ENCODE measurements at regions not wholly inside any gene's neighbourhood (a gene's known extent, or its start where the extent isn't known, plus 50 kb on each side); places are given as distances from the start of the nearest gene placed in this dataset.

DNA sequence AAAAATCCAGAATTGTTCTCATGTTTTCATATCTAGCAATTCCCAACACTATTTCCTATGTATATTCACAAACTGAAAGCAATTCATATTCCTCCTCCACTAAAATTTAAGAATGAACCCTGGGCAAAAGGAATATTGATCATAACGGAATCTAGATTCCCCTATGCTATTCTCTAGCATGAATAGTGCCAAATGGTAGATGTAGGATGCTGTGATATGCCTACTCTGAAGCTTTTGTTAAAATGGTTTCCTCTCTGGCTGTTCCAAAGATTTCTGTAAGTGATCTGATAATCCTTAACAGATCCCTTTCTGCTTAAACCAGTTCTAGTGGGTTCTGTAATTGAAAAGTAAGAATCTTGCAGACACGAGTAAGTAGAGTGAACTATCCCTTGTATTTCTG is 298.0 kb upstream of the TANK start:
- TF ChIP-seq, protein P1, sequence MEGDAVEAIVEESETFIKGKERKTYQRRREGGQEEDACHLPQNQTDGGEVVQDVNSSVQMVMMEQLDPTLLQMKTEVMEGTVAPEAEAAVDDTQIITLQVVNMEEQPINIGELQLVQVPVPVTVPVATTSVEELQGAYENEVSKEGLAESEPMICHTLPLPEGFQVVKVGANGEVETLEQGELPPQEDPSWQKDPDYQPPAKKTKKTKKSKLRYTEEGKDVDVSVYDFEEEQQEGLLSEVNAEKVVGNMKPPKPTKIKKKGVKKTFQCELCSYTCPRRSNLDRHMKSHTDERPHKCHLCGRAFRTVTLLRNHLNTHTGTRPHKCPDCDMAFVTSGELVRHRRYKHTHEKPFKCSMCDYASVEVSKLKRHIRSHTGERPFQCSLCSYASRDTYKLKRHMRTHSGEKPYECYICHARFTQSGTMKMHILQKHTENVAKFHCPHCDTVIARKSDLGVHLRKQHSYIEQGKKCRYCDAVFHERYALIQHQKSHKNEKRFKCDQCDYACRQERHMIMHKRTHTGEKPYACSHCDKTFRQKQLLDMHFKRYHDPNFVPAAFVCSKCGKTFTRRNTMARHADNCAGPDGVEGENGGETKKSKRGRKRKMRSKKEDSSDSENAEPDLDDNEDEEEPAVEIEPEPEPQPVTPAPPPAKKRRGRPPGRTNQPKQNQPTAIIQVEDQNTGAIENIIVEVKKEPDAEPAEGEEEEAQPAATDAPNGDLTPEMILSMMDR (IDR thresholded peaks at IDR 0.05; ENCODE audit: insufficient read depth, low read length), result no peak
- TF ChIP-seq POLR2AphosphoS5 (IDR thresholded peaks at IDR 0.05; ENCODE audit: low read depth) (no peak), SPI1 (IDR thresholded peaks at IDR 0.05; ENCODE audit: borderline replicate concordance, low read depth) (no peak), GABPA (IDR thresholded peaks at IDR 0.05; ENCODE audit: low read depth) (no peak)
- TF ChIP-seq, protein P2, sequence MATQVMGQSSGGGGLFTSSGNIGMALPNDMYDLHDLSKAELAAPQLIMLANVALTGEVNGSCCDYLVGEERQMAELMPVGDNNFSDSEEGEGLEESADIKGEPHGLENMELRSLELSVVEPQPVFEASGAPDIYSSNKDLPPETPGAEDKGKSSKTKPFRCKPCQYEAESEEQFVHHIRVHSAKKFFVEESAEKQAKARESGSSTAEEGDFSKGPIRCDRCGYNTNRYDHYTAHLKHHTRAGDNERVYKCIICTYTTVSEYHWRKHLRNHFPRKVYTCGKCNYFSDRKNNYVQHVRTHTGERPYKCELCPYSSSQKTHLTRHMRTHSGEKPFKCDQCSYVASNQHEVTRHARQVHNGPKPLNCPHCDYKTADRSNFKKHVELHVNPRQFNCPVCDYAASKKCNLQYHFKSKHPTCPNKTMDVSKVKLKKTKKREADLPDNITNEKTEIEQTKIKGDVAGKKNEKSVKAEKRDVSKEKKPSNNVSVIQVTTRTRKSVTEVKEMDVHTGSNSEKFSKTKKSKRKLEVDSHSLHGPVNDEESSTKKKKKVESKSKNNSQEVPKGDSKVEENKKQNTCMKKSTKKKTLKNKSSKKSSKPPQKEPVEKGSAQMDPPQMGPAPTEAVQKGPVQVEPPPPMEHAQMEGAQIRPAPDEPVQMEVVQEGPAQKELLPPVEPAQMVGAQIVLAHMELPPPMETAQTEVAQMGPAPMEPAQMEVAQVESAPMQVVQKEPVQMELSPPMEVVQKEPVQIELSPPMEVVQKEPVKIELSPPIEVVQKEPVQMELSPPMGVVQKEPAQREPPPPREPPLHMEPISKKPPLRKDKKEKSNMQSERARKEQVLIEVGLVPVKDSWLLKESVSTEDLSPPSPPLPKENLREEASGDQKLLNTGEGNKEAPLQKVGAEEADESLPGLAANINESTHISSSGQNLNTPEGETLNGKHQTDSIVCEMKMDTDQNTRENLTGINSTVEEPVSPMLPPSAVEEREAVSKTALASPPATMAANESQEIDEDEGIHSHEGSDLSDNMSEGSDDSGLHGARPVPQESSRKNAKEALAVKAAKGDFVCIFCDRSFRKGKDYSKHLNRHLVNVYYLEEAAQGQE (IDR thresholded peaks at IDR 0.05; ENCODE audit: insufficient replicate concordance, low read depth), result no peak
